NCI-H460 (cell line): ENCODE measurements at regions not wholly inside any gene's neighbourhood (a gene's known extent, or its start where the extent isn't known, plus 50 kb on each side); places are given as distances from the start of the nearest gene placed in this dataset.

Experiments
- DNase-seq: peaks from one replicate; pipeline ENCODE4 v3.0.0-alpha.2; 2016; ENCODE audit warnings: low read depth; ENCODE audit errors: extremely low read depth

DNA sequence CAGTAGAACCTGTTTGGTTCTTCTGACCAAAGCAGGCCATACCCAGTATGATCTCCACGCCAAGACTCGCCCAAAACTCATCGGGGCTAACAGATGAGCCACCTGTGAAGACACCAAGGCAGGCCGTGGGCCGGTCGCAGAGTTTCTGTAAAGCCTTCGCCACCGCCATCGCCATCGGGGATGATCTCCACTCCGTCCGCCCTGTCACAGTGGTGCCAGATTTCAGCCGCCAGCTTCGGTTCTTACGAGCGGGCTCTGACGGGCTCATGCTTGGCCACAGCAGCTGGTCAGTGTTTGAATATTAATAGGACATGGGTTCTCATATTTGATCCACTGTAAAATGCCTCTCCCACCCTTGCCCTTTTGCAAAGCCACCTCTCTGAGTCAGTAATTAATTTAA is 113.2 kb upstream of the TMEM132D start:
- no peak for DNase-seq

DNA sequence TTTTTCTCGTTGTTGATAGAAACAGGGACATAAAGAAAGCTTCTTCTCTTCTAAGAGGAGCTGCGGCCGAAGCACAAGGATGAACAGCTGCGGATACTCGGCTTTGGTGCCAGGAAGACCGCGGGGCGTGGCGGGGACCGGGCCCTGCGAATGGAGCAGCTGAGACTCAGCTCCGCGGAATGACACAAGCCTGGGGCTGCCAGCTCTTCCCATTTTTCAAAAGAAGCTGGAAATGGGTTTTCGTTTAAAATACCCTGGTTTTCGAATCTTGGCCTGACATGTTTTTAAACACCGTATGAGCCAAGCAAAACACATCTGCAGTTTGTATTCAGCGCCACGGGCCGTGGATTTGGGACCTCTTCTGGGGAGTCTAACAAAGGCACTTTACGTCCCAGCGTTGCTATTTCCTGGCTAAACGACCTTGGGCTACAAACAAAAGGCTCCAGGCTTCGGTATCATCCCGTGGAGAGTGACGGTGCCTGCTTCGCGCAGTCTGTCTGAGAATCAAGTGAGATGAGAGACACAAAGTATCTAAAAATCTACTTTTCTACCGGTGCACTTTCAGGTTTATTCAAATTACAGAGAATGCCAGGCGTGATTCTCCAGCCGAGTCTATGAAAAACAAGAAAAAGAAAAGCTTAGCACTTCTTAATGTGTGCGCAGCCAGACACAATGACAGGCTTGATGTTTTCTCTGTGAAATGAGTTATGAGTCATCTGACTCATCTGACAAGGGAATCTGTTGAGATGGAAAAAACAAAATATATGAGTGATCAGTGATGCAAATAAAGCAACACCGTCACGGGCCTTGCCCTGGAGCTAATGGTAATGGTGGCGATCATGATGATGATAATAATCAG is 114.0 kb upstream of the TMEM132D start:
- no peak for DNase-seq

DNA sequence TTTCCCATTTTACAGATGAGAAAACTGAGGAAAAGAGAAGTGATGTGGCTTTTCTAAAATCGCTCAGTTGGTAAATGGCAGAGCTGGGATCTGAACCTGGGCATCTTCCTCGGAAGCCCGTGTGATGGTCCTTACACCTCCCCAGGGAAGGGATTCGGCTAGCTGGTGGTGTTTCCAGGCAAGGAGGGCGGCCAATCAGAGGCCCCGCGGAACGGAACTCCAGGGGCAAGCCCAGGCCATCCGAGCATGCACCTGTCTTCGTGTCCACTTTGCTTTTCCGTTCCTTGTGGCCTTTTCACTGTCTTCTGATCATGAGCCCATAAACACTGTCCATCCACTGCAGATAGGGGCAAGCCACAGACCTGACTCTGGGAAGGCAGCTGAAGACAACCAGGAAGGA is 114.8 kb upstream of the TMEM132D start:
- no peak for DNase-seq

DNA sequence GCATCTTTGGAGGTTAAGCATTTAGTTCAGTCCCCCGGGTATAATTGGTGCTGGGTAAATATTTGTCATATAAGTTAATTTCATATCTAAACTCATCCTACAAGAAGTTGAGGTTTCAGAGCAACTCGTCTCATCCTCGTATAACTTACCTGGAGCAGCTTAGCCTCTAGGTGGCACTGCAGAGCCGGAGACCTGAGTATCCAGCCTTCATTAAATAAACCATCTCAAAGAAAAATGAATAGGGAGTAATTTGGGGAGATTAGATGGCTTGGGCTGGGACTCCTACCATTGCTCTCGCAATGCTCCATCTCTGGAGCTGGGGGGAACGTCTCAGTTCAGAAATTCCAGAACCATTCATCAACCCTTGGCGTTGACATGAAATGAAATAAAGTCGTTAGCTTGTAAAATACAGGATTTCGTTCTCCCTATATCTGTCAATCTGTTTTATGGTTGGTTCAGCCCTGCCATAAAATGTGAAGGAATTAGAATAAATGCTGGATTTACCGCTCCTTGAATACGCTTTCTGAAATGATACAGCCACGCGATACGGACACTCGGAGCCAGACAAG is 122.9 kb upstream of the TMEM132D start:
- DNase-seq: peak; percentile 29

DNA sequence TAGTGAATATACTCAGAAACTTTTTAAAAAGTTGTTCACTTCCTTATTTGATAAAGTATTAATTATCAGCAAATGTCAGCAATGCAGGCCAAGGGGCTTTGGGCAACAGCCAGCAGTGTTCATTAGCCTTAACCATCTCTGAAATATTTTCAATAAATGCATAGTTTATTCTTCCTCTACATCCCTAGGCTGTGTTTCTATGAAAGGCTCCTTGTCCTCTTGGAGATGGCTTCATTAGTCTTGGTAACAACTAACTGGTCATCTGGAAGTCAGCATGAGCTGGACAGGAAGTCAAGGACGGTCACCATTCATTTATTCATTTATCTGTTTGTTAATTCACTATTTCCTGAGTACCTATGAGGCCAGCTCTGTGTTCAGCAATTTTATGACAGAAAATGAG is 124.0 kb upstream of the TMEM132D start:
- no peak for DNase-seq

DNA sequence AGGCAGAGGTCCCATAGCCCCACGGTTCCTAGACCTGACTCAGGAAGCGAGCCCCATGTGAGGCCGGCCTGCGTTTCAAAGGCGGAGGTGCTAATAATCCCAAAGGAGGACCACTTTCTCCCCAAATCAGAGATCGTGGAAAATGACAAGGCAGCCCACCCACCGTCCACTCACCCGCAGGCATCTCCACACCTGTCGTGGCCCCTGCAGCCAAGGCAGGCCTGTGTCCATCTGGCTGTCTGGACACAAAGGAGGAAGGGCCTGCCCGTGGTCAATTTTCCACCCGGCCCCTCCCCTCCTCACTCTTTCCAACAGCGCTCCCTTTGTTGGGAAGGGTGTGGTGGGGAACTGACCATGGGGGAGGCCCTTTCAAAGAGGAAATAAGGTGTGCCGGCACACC is 125.3 kb upstream of the TMEM132D start:
- no peak for DNase-seq

DNA sequence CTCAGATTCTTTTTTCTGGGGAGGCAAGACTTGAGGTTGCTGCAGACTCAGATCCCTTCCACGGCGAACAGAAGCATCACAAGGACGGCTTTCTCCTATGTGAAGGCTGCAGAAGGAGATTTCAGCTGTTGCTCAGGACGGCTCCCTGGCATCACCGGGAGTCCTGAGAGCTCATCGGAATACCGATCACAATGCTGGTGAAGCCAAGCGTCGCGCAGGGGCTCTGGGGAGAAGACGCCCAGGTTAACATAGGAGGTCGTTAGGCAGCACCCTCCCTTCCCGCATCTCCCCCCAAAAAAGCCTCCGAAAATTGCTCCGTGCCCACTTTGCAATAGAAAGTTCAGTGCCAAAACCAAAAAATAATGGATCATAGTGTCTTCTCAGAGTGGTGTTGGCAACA is 127.2 kb upstream of the TMEM132D start:
- DNase-seq: no peak

DNA sequence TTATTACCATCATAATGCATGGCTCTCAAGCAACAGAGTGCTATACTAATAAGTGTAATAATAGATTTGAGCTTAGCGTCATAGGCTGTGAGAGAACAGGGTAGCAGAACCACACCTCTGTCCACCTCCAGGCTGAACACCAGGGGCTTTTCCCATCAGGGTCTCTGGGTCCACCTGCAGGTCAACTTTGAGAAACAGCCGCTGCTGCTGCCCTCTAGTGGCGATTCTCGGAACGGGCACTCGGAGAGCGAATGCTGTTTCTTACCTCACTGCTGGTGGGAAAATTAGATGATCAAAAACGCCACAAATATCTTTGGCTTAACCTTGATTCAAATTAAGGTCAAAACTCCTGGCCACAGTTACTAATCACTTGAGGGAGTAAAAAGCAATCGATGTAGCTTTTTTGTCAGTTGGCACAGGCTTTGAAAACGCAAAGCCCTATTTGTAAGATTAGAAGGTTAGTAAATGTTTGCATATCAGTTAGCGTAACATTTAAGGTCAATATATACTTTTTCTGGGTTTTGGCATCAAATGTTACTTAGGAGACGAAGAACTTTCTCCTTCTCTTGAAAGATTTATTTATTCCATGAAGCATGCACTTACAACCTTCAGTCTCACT is 127.9 kb upstream of the TMEM132D start:
- peak; percentile 42 for DNase-seq

DNA sequence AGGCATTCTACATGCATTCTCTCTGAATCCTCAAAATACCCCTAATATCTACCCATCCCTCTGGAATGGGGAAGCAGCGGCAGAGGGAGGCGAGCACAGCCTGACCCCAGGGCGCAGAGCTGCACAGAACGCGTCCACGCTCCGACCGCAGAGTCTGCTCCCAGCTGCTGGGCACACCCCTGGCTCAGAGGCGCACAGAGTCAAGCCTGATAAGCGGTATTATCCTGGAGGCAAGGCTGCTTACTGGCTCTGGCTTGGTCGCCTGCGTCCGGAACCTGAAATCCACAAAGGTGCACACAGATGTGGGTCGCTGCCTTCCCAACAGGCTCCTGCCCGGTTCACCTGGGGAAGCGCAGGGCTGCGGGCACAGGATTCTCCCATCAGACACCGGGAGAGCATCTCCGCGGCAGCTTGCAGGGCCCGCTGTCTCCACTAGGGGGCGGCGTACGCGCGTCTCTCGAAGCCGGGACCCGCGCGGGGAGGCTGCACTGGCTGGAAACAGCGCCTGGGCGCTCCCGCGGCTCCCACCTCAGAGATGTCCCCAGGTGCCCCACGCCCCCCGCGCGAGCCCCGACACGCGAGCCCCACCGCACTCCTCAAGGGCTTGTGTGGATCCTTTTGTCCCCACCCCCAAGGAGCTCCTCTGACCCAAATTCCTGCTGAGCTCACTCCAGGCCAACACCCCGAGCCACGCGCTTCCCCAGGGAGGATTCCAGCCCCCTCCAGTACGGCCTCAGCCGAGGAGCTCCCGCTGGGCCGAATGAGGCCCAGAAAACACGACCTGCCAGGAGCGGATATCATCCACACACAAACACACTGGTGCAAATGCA is 120.1 kb upstream of the FZD10 start:
- DNase-seq: no peak

DNA sequence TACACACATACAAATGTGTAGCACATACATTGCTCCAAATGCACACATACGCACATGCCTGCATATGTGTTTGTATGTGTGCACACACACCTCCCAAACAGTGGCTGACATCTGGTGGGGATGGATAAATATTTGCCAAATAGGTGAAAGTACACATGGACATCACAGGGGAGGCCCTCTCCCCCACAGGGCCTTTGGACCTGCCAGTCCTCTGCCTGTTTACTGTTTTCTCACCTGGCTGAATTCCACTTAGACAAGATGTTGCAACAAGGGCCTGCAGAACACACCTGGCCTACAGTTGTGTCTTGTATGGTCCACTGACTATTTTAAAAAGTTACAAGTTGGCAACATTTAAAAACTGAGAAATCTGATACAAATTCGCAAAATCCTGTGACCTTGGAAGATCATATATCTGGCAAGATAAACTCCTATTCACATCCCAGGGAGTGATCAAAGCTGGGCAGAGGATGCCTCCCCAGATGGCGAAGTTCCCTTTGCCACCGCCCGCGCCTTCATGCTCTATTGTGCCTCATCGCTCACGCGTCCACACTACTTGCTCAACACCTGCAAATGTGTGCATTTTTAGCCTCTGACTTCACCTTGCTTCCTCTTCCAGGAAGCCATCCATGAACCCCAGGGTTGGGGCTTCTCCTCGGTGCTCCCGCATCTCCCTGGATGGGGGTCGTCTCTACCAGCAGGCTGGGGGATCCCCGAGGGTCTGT is 118.4 kb upstream of the FZD10 start:
- no peak for DNase-seq

DNA sequence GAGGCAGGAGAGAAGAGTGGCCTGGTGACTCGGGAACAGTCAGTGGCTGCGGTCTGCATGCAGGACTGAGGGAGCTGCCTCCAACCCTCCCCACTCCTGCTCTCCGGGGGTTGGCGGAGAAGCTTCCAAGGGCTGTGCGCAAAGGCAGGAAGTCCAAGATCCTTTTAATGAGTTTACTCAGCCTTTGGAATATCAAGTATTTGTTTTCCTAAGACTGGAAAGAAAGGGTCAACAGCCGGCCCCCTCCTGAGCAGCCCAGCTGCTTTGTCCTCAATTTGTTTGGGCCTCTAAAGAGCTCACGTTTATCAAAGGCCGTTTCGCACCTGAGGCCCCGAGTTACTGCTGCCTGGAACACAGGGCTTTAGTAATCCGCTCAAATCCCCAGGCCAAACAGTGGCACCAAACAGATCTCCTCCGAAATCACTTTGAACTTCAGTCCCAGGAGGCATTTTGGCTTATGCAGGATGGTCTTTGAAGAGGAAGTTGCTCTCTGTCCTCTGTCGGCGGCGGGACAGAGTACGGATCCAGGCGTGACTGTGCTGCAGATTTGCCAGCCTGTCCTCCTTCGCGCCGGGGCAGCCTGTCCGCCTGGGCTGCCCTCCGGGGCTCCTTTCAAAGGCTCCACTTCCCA is 117.2 kb upstream of the FZD10 start:
- no peak for DNase-seq

DNA sequence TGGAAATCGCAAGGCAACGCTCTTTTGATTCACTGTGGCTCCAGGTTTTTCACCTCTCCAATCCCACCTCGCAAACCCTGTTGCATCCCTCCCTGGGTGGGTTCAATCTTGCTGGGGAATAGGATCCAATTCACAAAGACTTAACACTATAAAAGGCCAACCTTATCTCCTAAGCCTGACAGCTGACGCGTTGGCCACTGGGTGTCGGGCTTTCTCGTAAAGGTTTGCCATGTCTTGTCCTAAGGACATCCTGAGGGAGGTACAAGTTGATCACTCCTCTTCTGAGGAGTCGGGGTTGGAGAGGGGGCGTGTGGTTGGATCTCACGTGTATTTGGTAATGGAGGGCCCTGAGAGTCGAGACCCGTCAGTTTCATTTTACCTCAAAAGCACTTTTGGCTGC is 112.6 kb upstream of the FZD10 start:
- DNase-seq: no peak

DNA sequence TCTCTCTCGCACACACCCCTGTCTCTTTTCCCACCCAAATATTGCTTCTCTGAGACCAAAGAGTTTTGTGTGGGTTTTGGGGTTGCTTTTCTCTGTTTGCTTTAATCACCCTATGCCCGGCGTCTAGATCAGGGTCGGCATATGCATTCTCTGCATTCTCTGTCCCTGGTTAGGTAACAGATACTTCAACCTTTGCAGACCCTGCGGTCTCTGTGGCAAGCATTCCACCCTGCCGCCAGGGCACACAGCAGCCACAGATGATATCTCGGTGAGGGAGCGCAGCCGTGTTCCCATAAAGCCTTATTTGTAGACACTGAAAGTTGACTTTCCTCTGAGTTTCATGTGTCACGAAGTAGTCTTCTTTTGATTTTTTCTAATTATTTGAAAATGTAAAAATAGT is 110.4 kb upstream of the FZD10 start:
- no peak for DNase-seq

DNA sequence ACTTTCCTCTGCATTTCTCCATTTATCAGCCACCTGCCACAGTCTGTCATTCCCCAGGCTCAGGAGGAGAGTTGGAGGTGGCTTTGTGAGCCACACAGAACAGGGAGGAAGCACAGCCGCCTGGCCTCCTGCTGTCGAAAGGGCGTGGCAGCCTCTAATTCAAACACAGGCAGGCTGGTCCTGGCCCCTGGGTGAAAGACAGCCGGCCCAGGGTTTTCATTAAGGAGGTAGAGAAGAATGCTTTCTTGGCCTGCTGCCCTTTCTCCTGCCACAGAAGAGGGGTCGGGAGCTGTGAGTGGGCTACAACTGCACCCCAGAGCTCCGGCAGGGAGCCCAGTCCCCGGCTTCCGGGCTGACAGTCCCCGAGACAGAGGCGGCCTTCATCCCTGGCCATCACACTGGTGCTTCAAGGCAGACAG is 108.6 kb upstream of the FZD10 start:
- DNase-seq: no peak

DNA sequence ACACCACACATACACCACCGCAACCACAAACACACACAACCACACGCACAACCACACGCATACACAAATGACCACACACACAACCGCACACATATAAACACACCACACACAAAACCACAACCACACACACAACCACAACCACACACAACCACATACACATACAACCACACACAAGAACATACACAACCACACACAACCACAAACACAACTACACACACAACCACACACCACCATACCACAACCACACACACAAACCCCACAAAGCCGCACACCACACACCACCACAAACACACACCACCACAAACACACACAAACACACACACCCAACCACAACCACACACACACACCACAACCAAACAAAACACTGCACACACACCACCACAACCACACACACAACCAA is 107.5 kb upstream of the FZD10 start:
- no peak for DNase-seq

DNA sequence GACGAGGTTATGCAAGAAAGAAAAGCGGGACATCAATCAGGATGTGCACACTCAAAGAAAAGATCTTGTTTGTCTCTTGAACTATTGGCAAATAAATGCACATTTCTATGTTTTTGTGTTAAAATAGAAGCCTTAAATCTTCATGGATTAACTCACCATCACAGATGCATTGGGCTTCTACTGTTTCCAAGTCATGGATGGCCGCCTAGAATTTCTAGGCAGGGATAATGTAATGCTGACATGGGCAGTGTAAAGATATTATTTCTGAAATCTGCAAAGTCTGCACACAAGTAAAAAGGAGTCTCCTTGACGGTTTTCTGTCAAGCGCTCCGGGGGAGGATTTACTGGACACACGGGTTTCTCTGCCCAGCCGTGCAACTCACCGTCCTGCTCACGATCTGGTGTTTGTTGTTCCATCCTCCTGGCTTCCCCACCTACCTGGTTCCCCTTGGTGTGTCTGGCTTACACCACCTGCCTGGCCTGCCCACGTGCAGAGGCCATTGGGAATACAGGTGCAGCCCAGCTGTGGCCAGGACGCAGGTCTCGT is 103.3 kb upstream of the FZD10 start:
- no peak for DNase-seq

DNA sequence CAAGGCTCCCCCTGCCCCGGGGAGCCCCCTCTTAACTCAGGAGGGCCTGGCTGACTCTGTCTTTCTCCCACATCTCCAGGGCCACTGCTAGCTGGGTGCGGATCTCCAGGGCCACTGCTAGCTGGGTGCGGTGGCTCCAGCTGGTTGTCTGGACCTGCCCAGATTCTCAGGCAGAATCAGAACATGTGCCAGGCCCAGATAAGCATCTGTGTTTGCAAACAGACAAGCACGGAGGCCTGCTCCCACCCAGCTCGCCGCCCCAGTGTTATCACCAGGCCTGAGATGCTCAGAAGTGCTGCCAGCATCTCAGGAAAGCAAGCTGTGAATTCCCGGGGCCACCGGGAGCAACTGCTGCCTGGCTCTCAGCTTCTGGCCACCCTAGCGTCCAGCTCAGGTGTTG is 98.4 kb upstream of the FZD10 start:
- no peak for DNase-seq

DNA sequence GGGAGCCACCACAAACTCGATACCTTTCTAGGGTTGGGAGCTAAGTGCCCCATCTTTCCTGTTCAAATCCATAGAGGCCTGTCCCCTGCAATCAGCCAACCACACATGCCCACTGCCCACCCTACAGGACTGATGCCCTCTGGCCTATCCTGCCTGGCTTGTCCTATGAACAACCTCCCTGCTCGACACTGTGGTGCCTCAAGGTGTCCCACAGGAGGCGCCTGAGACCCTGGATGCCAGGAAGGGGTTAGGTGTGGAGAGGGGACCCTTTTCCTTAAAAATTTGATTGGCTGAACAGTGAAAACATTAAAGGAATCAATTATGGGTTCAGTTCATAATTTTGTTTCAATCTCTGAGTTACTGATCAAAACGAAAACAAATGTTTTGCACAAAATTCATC is 97.3 kb upstream of the FZD10 start:
- no peak for DNase-seq

DNA sequence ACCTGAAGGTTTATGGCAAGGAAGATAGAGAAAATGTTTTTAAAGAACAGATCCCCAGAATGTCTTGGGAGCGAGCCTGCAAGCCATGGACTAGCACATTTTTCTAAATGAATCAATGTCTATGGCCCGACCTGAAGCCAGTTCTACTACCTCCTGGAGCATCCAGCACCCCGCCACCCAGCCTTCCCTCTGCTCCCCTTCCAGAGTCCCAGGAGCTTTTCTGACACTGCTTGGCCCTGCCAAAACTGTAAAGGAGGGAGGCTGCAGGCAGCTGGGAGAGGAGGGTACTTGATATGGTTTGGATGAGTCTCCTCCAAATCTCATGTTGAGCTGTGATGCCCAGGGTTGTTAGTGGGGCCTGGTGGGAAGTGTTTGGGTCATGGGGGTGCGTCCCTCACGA is 95.5 kb upstream of the FZD10 start:
- no peak for DNase-seq

DNA sequence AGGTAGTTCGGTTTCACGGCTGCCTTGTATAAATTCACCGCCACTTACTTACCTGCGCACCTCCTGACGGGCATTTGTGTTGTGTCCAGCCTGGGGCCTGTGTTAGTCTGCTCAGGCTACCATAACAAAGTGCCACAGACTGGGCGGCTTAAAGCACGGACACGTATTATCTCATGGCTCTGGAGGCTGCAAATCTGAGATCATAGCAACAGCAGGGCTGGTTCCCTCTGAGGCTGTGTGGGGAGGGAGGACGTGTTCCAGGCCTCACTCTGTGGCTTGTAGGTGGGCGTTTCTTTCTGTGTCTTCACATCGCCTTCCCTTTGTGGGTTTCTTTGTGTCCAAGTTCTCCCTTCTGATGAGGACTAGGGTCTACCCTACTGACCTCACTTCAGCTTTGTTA is 93.5 kb upstream of the FZD10 start:
- DNase-seq: no peak
